Endodermal cell (in vitro differentiated cells): ENCODE measurements at regions not wholly inside any gene's neighbourhood (a gene's known extent, or its start where the extent isn't known, plus 50 kb on each side); places are given as distances from the start of the nearest gene placed in this dataset.

Experiments used
- DNase-seq: peaks from one replicate; pipeline ENCODE4 v3.0.0-alpha.2; 2017
- H3K27ac ChIP-seq: 2 replicates; pipeline ENCODE4 v1.5.1; 2013; ENCODE audit warnings: mild to moderate bottlenecking, low read depth, low read length, moderate library complexity
- H3K27me3 ChIP-seq: 2 replicates; pipeline ENCODE4 v1.6.1; 2013; ENCODE audit warnings: mild to moderate bottlenecking, low read length, moderate library complexity; ENCODE audit not compliant: insufficient read depth, control insufficient read depth, poor library complexity, severe bottlenecking
- H3K36me3 ChIP-seq: 2 replicates; pipeline ENCODE4 v1.7.0; 2013; ENCODE audit warnings: mild to moderate bottlenecking, low read length, moderate library complexity; ENCODE audit not compliant: control insufficient read depth, insufficient read depth
- H3K4me1 ChIP-seq: one replicate; pipeline ENCODE4 v1.7.0; 2013; ENCODE audit warnings: low read length; ENCODE audit not compliant: control insufficient read depth, insufficient read depth
- H3K4me3 ChIP-seq: 2 replicates; pipeline ENCODE4 v1.5.1; 2013; ENCODE audit warnings: mild to moderate bottlenecking, low read length, moderate library complexity
- H3K9ac ChIP-seq: 2 replicates; pipeline ENCODE4 v1.6.1; 2013; ENCODE audit warnings: mild to moderate bottlenecking, low read length, moderate library complexity; ENCODE audit not compliant: poor library complexity, severe bottlenecking; ENCODE audit errors: extremely low read depth
- H3K9me3 ChIP-seq: 2 replicates; pipeline ENCODE4 v1.6.1; 2013; ENCODE audit warnings: mild to moderate bottlenecking, low read length, moderate library complexity; ENCODE audit not compliant: control insufficient read depth
- H3K27ac Mint-ChIP-seq: 2 replicates; pipeline ENCODE4 v1.8.0; 2020; ENCODE audit warnings: mixed read lengths
- H3K27me3 Mint-ChIP-seq: 2 replicates; pipeline ENCODE4 v1.8.0; 2021; ENCODE audit warnings: mild to moderate bottlenecking, mixed read lengths; ENCODE audit not compliant: insufficient read depth
- H3K36me3 Mint-ChIP-seq: 2 replicates; pipeline ENCODE4 v1.8.0; 2020; ENCODE audit warnings: low read depth, mixed read lengths
- H3K4me1 Mint-ChIP-seq: 2 replicates; pipeline ENCODE4 v1.8.0; 2020; ENCODE audit warnings: mixed read lengths
- H3K4me3 Mint-ChIP-seq: 2 replicates; pipeline ENCODE4 v1.8.0; 2020; ENCODE audit warnings: mild to moderate bottlenecking, moderate library complexity, mixed read lengths
- H3K9me3 Mint-ChIP-seq: 2 replicates; pipeline ENCODE4 v1.8.0; 2020; ENCODE audit warnings: mild to moderate bottlenecking, mixed read lengths
- WGBS, 2 experiments: methylation state at CpG; one replicate each; pipeline versions ENCODE4 v1.1.5 to v1.1.7; 2013; ENCODE audit warnings: missing lambda C conversion rate in 2 of 2, mixed read lengths in 1 of 2; ENCODE audit not compliant: insufficient coverage in 1 of 2, insufficient read length in 1 of 2; 5-methylcytosine and 5-hydroxymethylcytosine counted together
- TF ChIP-seq, protein P1 (sequence below): fragments of 200-600 bp; sonication (generic); conservative IDR thresholded peaks from 2 replicates; pipeline ENCODE4 v1.5.0; 2021; ENCODE audit warnings: antibody characterized with exemption, mild to moderate bottlenecking

- TF ChIP-seq, protein P1, sequence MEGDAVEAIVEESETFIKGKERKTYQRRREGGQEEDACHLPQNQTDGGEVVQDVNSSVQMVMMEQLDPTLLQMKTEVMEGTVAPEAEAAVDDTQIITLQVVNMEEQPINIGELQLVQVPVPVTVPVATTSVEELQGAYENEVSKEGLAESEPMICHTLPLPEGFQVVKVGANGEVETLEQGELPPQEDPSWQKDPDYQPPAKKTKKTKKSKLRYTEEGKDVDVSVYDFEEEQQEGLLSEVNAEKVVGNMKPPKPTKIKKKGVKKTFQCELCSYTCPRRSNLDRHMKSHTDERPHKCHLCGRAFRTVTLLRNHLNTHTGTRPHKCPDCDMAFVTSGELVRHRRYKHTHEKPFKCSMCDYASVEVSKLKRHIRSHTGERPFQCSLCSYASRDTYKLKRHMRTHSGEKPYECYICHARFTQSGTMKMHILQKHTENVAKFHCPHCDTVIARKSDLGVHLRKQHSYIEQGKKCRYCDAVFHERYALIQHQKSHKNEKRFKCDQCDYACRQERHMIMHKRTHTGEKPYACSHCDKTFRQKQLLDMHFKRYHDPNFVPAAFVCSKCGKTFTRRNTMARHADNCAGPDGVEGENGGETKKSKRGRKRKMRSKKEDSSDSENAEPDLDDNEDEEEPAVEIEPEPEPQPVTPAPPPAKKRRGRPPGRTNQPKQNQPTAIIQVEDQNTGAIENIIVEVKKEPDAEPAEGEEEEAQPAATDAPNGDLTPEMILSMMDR = no peak
- Histone ChIP-seq H3K9ac (no peak overlapping the region), H3K4me1 (no peaks in the 10 kb centered on the region), H3K36me3 (no peaks in the 10 kb centered on the region), H3K27me3 (no peaks in the 10 kb centered on the region), H3K4me3 (no peak overlapping the region), H3K9me3 (no peaks in the 10 kb centered on the region), H3K27ac (no peak overlapping the region)
- Mint-ChIP-seq H3K36me3 (no peaks in the 10 kb centered on the region), H3K4me3 (no peak overlapping the region), H3K9me3 (no peaks in the 10 kb centered on the region), H3K4me1 (no peaks in the 10 kb centered on the region), H3K27ac (no peak overlapping the region), H3K27me3 (no peaks in the 10 kb centered on the region)
- DNase-seq = no peak
- 92 to 94% methylated on average over 2 to 3 of the region's 3 CpGs for WGBS, 2 experiments
Measured at GRCh38 chr11:29002816-29003215, 894.6 kb downstream of the METTL15 start.

GRCh38 chr11:28999620-29000019 is 891.4 kb downstream of the METTL15 start:
- Histone ChIP-seq H3K27me3 (no peaks in the 10 kb centered on the region), H3K9ac (no peak overlapping the region), H3K27ac (no peak overlapping the region), H3K36me3 (no peaks in the 10 kb centered on the region), H3K9me3 (no peaks in the 10 kb centered on the region), H3K4me3 (no peak overlapping the region), H3K4me1 (no peaks in the 10 kb centered on the region)
- Mint-ChIP-seq H3K9me3 (no peaks in the 10 kb centered on the region), H3K36me3 (no peaks in the 10 kb centered on the region), H3K4me3 (no peak overlapping the region), H3K27me3 (no peaks in the 10 kb centered on the region), H3K4me1 (no peaks in the 10 kb centered on the region), H3K27ac (no peak overlapping the region)
- no peak for DNase-seq
- TF ChIP-seq, protein P1 = no peak
- 60 to 91% methylated on average over 1 of the region's 1 CpG for WGBS, 2 experiments

DNA sequence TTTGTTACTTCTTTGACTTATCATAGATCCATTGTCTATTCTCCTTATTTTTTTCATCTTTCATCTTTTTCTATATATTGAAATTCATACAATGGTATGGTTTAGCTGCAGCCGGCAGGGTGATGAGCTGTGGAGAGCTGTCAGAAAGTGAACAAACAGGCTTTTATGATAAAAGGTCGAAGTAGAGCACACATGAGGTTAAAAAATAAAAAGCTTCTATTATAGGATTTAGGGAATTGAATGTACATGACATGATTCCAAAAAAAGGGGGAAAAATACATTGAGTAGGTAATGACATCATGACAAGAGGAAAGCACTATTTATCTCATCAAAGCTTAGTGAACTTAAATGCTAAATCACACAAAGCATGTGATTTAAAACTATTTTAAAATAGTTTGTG is 884.8 kb downstream of the METTL15 start:
- Histone ChIP-seq H3K4me3 (no peak overlapping the region), H3K9me3 (no peaks in the 10 kb centered on the region), H3K36me3 (no peaks in the 10 kb centered on the region), H3K27ac (no peak overlapping the region), H3K9ac (no peak overlapping the region), H3K27me3 (no peaks in the 10 kb centered on the region), H3K4me1 (no peaks in the 10 kb centered on the region)
- Mint-ChIP-seq H3K4me3 (no peak overlapping the region), H3K27ac (no peak overlapping the region), H3K4me1 (no peaks in the 10 kb centered on the region), H3K36me3 (no peaks in the 10 kb centered on the region), H3K9me3 (no peaks in the 10 kb centered on the region), H3K27me3 (no peaks in the 10 kb centered on the region)
- 79 to 80% methylated on average over 2 of the region's 2 CpGs for WGBS, 2 experiments
- TF ChIP-seq, protein P1 = no peak
- no peak for DNase-seq
